ENCODE measurements at regions not wholly inside any gene's neighbourhood (a gene's known extent, or its start where the extent isn't known, plus 50 kb on each side); places are given as distances from the start of the nearest gene placed in this dataset.

GRCh38 chr14:86823581-86823980 lies 1169.4 kb downstream of the GALC start:
- TF ChIP-seq, protein P1, sequence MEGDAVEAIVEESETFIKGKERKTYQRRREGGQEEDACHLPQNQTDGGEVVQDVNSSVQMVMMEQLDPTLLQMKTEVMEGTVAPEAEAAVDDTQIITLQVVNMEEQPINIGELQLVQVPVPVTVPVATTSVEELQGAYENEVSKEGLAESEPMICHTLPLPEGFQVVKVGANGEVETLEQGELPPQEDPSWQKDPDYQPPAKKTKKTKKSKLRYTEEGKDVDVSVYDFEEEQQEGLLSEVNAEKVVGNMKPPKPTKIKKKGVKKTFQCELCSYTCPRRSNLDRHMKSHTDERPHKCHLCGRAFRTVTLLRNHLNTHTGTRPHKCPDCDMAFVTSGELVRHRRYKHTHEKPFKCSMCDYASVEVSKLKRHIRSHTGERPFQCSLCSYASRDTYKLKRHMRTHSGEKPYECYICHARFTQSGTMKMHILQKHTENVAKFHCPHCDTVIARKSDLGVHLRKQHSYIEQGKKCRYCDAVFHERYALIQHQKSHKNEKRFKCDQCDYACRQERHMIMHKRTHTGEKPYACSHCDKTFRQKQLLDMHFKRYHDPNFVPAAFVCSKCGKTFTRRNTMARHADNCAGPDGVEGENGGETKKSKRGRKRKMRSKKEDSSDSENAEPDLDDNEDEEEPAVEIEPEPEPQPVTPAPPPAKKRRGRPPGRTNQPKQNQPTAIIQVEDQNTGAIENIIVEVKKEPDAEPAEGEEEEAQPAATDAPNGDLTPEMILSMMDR (IDR thresholded peaks at IDR 0.05; ENCODE audit: low read depth, low read length, poor library complexity, severe bottlenecking) = no peak
- TF ChIP-seq EZH2phosphoT487 (IDR thresholded peaks at IDR 0.05; ENCODE audit: borderline replicate concordance, low read length) = no peak
